NCI-H2227 (cell line): ENCODE measurements at regions not wholly inside any gene's neighbourhood (a gene's known extent, or its start where the extent isn't known, plus 50 kb on each side); places are given as distances from the start of the nearest gene placed in this dataset.

Source experiments
- DNase-seq: peaks from one replicate; lab custom pipeline; 2025; ENCODE audit not compliant: unreplicated experiment; lab: John Stamatoyannopoulos, UW

GRCh38 chr9:13661014-13661413 lies 381.5 kb upstream of the MPDZ start:
- DNase-seq: no peak

GRCh38 chr9:13651969-13652663 lies 372.6 kb upstream of the MPDZ start:
- DNase-seq: no peak

DNA sequence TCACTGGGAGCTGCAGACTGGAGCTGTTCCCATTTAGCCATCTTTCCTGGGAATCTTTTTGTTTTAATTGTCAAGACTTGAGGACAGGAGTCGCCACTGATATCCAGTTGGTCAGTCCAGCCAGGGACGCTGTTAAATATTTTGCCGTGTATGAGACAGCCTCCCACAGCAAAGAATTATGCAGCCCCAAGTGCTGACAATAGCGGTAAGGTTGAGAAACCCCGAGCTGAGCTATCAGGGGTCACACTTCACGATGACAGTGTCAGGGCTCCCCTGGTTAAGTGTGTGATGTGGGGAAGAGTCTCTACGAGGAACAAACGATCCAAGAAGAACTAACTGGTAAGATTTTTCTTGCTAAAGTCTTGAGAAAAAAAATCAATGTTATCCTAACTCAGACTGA lies 372.0 kb upstream of the MPDZ start:
- no peak for DNase-seq

DNA sequence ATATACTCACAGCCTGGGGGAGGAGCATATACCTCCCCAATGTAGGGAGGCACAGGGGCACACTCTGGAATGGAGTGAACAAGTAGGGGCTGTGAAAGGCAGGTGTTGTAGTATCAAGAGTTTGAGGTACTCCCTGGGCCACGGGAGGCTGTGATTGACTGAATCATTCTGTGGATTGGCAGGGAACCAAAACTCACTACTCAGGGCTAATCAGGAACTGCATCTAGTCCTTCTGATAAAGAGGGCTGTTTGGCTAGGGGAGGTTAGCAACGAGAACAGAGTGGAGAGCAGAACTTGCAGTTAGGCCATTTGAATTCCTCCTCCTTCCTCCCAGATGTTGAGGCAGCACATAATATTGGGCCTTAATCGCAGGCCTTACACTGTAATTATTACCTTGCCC lies 369.2 kb upstream of the MPDZ start:
- no peak for DNase-seq

DNA sequence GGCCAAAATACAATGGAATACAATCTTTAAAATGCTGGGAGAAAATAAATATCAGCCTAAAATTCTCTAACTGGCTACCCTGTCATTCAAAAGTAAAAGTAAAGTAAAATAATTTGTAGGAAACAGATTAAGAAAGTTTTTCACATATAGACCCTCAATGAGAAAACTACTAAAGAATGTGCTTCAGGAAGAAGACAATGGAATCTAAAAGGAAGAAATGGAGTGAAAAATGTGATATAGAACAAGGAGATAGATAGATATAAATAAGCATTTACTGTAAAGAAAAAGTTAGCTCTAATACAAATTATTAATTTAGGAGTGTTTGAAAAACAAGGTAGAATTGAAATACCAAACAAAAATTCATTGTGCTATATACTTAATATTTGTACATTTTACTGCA lies 368.6 kb upstream of the MPDZ start:
- DNase-seq: no peak

DNA sequence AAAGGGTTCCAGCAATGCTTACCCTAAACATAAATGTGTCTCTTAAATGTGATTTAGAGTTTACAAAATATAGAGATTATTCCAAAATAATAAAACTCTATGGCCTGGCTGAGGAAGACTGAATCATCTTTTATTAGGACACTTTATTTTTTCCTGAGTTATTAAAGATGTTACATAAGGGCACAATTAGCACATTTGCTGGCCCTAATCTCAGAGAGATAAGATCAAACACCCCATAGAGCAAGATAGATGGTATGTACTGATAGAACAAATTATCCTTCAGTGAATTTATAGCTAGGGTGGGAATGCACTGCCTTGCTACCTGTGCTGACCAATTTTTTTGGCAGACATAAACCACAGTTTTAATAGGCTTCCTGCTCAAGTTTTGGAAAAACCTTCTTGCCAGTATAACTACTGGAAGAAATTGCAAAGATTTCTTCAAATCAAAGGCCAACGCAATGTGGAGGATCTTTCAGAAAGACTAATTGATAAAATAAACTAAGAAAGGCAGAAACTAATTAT lies 367.1 kb upstream of the MPDZ start:
- no peak for DNase-seq

- no peak for DNase-seq
Observed at GRCh38 chr9:13645557-13645956, 366.1 kb upstream of the MPDZ start.

- no peak for DNase-seq
Observed at GRCh38 chr9:13644675-13645074, 365.2 kb upstream of the MPDZ start.

- DNase-seq: no peak
Observed at GRCh38 chr9:13642646-13643045, 363.2 kb upstream of the MPDZ start.

DNA sequence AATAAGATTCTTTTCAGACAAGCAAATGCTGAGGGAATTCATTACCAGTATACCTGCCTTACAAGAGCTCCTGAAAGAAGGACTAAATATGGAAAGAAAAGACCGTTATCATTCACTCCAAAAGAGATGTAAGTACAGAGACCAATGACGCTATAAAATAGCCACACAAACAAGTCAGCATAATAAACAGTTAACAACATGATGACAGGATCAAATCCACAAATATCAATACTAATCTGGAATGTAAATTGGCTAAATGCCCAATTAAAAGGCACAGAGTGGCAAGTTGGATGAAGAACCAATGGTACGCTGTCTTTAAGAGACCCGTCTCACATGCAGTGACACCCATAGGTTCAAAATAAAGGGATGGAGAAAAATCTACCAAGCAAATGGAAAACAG lies 349.6 kb upstream of the MPDZ start:
- no peak for DNase-seq

DNA sequence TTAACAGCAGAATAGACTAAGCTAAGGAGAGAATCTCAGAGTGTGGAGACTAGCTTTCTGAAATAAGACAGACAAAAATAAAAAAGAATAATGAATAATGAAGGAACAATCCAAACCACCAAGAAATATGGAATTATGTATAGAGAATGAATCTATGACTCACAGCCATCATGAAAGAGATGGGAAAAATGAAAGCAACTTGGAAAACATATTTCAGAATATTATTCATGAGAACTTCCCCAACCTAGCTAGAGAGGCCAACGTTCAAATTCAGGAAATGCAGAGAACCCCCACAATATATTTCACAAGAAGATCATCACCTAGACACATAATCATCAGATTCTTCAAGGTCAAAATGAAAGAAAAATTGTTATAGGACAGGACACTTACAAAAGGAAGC lies 349.0 kb upstream of the MPDZ start:
- no peak for DNase-seq

DNA sequence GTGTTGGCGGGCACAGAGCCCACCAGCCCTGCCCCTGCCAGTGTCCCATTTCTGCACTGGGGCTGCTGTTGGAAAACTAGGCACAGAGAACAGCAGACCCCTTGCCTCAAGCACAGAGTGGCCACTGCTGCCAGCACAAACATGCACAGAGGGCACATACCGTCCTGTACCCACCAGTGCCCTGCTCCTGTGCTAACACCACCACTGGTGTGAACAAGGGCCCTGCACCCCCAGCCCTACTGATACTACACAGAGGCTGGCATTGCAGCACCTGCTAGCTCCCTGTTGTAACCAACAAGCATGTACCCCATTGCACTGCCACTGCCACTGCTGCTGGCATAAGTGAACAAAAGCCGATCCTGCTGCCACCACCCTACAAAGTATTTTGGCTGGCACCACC lies 348.0 kb upstream of the MPDZ start:
- DNase-seq: no peak

GRCh38 chr9:13627071-13627470 lies 347.6 kb upstream of the MPDZ start:
- no peak for DNase-seq

- DNase-seq: no peak
Observed at GRCh38 chr9:13626601-13627000, 347.1 kb upstream of the MPDZ start.

DNA sequence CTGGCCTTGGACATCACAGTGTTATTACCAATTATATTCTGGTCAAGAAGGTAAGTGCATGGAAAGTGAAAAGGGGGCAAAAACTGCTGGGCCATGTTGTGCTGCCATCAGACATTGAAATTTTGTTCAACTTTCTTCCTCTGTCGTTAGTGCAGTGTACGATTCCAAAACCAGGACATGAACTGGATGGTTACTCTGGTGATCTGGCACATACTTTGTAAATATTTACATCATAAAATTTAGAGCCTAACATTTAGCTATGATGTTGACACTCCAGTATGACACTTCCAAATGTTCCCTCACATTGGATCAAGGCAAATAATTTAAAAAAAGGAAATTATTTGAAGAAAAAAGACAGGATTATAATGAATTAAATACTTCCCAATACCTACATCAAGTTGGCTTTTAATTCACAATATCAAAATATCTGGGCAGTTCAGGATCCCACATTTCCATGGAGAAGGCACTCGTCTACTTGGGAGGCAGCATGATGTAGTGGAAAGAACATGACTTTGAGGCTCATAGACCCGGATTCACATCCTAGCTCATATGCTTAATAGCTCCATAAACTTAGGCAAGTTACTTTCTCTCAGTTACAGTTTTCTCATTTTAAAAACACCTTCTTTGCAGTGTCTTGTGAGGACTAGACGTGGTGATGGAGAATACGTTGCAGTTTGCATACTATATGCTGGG lies 342.5 kb upstream of the MPDZ start:
- no peak for DNase-seq

GRCh38 chr9:13616491-13617035 lies 337.1 kb upstream of the MPDZ start:
- DNase-seq: no peak

- no peak for DNase-seq
Observed at GRCh38 chr9:13615660-13616490, 336.4 kb upstream of the MPDZ start.

- DNase-seq: no peak
Observed at GRCh38 chr9:13614060-13614459, 334.6 kb upstream of the MPDZ start.

DNA sequence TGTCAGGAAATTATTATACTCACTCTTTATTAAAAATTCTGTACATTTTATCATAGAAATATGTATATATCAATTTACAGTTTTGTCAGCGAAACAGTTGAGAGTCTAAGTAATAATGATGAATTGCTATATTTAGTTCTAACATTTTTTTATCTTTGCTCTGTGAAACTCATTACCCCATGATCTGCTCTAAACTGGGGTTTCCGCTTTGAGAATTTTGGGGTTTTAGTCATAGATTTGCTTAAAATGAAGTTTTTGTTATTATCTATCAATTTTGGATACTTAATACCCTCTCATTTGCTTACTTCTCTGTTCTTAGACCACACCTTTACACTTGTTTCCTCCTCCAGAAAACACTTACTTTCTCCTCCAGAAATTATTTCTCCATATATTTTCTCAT lies 333.8 kb upstream of the MPDZ start:
- DNase-seq: no peak

DNA sequence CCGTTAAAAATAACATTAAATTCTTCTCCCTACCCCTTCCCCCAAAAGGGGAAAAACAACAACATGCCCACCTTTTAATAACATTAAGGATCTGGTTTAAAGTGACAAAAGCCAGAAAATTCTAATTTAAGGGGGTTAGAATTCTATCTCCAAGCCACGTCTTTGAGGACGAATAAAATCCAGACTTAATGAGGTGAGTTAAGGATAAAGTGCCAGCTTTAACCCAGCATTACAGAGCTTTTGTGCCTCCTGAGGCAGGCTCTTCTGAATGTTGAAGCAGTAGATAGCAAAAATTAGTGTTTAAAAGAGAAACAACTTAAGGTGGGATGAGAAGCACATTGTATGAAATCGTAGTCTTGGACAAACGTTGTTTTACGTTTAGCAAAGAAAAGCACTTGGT lies 329.0 kb upstream of the MPDZ start:
- DNase-seq: no peak
